NCI-H1105 (cell line): ENCODE measurements at regions not wholly inside any gene's neighbourhood (a gene's known extent, or its start where the extent isn't known, plus 50 kb on each side); places are given as distances from the start of the nearest gene placed in this dataset.
"Not testable (repeated sequence)": the region's sequence is repeated elsewhere in the genome, so short reads cannot be mapped to it uniquely, and the experiment has no call there.

ENCODE experiments used
- DNase-seq: peaks from one replicate; lab custom pipeline; 2025; lab: John Stamatoyannopoulos, UW

DNA sequence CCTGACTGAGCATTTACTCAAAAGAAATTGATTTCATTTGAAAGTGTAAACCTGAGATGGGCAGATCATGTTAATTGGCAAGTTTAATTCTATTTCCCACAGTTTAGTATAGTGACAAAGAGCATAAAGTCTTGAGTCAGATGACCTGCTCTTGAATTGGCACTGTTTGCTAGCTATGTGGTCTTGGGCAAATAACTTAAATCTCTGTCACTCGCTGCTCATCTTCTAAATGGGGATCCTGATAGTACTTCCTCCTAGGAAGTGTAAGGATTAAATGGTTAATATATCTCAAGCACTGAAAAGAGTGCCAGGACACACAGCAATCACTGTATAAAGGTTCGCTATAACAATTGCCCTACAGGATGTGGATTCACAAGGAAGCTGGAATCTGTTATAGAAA is 242.8 kb upstream of the JADE1 start:
- no peak for DNase-seq

DNA sequence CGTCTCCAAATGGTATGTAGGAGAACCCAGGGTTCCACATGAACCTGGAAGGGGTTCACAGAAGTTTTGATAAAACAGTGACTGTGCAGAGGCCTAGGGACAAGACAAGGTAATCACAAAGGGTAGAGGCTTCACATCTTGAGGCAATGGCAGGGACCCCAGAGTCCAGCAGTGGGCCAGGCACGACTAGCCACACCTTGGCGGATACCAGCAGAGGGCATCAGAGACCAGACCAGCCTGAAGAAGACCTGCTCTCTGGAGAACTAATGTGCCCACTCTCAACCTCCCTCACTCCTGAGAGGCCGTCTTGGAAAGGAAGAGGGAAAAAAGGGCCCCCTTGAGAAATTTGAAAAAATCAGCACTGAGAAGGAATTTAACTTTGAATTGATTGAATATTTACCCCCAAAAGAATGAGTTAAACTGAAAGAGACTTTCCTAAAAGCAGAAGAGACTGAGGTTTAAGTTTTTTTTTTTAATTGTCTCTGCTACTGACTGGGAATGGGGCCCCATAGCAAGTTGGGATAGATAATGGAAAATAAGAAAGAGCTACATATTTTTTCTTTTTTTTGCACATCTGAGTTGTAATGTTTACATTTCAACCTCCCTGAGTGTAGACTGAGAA is 243.8 kb upstream of the JADE1 start:
- peak; percentile 6 for DNase-seq

DNA sequence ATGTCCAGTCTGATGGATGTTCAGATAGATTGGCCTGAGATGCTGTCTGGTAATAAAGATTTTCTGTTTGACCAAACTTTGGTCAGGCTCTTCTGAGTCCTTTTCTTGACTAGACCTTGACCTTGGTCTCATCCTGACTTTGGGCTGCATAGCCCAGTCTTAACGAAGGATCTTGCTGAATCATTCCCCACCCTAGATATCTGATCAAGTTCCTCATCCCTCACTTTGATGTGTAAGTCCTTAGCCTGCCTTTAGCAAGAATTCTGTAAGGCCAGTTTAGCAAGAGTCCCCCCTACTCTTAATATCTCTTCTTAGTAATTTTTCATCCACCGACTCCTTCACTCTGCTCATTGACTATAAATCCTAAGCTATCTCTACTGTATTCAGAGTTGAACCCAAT is 244.4 kb upstream of the JADE1 start:
- no peak for DNase-seq

DNA sequence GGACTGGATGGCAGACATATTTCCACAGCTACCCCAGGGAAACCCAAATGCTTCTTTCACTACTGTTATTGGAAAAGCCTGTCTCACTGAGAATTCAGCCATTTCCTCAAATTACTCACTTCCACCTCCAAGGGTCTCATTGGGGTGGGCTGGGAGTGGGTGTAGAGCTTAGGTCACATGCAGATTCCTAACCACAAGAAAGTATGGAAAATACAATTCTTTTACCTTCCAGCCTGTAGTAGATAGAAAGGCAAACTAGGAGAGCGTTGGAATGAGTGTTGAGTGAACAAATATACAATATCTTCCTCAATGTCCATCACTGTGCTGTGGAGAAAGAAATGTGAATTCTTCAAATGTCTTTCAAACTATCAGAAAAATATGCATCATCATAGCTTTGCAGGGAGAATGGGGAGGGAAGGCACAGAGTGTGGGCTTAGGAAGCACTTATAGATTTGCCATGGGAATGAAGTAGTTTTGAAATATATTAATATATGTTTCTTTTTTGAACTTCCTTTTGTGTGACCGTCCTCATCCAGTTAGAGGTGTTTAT is 245.3 kb upstream of the JADE1 start:
- DNase-seq, result no peak

DNA sequence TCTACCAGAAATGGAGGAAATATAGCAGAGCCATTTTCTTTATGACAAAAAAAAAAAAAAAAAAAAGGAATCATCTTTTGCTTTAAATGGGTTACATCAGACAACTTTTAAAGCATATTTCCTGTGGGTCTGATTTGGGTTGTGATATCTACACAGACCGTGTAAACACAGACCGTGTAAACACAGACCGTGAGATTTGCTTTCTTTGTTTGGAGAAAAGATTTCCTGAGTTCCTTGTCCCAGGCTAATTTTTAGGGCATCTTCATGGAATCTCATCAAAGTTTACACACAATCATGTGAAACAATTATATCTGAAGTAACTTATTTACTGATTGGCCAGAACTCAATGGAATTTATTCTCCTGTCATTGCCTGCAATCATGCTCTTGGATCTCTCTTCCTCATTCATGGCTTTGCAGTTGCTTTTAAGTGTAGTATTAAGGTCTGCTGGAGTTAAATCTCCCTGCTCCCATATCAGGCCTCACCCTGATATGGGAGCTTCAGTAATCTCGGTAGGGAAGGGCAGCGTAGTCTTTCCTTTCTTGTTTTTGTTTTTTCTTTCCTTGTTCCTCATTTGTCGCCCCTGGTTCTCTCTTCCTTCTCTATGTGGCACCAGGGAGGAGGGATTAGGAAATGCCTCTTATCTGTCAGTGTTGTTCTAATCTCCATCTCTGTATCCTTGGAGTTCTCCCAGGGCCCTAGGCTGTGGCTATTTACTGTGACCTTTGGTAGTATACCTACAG is 248.6 kb upstream of the JADE1 start:
- no peak for DNase-seq

DNA sequence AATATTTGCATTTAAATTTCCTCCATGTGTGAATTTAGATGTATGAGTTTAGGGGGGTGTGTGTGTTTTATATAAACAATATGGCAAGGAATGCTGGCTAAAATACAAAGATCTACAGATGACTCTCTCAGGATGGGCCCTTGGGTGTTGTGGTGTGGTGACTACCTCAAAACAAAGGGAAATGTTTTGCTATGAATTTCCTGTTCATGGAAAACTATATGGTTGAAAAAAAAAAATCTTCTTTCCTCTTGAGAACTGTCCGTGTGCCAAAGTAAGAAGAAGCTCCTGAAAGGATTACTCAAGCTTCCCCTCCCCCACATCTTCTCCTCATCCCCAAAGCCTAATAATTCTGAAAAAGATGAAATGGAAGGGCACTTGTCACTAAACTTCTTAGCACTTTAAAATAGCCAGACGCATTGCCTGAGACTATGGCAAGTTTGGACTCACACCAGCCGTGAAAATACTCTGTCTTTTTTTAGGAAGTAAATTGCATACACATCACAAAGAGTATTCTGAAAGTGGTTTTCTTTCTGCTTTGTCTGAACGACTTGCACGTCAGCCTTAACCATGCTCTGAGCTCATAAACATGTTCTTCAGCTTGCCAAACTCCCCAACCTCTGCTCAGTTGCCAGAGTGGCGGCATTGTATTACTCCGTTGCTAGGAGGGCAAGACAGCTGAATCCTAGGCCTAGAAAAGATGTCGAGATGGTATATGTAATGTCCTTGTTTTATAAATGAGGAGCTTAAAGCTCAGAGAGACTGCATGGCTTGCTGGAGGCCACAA is 250.4 kb upstream of the JADE1 start:
- no peak for DNase-seq

DNA sequence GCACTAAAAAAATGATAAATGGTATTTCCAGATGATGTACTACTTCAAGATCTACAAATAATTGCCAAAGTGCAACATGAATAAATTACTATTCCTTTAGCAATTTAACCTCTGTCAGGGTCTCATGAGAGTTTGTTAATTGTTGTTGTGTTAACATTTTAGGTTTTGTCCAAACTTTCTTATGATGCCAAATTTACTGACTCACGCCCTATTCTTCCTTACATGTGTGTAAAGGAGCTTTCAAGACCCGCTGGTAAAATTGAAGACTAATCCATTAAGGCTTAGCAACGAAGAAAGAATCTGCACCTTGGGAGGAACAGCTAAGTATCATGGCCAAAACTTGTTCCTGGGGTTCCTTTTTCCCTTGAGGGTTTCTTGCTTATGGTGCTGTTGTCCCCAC is 252.7 kb upstream of the JADE1 start:
- DNase-seq, result no peak

DNA sequence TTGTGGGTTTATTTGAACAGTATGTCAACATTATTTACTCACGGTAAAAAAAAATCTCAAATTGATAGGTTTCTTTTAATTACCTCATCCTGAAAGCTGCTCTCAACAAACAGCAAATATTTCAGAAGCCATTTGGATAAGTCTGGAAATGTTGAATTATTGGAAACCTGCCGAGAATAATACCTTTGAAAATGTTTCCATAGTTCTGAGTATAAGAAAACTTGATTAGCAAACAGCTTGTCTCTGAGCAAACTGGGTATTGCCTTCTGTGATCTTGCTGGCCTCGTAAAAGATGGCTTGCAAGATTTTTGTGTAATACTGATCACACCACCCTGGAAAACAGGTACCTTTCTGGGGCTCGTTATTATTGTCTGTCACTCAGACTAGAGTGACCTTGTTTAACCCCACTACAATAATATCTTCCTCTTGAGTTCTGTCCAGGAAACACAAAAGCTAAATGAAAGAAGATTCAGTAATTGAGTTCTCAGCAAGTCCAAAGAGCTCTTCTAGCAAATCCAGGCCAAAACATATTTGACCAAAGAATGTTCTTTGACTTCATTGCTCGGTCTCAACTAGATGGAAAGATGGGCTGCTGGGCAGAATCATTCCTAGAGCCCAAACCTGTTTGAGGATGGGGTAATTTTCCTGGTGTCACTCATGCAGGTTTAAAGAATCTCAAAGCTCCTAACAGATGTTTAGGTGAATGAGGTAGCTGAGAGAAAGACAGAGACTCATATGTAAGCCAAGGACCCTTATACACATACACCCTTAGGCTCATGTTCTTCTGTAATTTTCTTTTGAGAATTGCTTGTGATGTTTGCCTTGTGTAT is 255.6 kb upstream of the JADE1 start:
- DNase-seq, result peak; percentile 15

DNA sequence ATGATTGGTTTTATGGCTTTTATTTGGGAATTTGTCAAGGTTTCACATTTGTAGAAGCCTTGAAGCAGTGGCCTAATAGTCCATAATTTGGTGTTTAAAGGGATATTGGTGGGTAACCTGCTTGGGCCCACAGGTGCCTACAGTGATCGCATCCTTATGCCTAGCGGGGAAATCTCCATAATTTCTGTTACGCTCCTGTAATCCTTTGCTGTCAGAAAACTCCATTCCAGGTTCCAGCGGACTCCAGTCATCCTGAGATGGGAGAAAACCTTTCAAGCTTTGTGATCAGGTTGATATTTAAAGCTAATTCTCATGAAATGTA is 257.0 kb upstream of the JADE1 start:
- no peak for DNase-seq

DNA sequence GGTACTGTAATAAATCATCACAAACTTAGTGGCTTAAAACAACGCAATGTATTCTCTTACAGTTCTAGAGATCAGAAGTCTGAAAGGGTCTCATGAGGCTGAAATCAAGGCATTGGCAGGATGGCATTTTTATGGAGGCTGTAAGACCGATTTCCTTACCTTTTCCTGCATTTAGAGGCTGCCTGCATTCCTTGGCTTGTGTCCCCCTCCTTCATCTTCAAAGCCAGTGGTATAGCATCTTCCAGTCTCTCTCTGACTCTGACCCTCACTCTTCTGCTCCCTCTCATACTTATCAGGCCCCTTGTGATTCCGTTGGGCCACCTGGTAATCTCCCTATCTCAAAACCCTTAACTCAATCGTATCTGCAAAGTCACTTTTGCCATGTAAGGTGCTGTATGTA is 258.2 kb upstream of the JADE1 start:
- DNase-seq, result no peak

DNA sequence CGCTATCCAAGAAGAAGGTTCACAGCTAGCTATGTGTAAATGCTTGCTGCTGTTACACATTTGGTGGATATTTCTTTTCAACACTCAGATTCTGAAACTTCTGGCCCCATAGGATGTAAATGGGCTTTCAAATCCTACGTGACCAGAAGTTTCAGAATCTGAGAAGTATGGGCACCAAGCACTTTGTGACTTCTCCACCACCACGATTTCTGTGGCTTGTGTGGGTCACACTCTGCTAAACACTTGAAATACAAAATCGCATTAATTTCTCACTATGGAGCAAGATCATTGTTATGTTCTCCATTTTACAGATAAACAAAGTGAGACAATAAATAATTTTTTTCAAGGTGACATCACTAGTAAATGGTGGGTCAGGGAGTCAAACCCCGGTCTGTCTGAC is 259.4 kb upstream of the JADE1 start:
- DNase-seq, result no peak

DNA sequence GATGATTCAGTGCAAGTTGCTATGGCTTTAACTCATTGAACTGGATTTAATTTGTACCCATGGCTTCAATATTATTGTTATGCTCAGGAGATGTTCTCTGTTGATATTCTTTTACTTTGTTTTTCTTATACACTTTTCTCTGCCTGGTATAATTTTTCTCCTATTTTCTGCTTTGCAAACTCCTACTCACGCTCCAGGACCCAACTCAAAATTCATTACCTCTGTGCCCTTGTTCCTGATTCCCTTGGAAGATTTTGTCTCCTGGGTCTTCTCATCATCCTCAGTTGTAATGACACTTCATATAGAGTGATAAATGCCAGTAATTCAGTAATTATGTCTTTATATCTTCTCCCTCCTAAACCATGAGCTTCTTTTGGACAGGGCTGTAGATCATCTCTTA is 259.9 kb upstream of the JADE1 start:
- DNase-seq, result no peak

DNA sequence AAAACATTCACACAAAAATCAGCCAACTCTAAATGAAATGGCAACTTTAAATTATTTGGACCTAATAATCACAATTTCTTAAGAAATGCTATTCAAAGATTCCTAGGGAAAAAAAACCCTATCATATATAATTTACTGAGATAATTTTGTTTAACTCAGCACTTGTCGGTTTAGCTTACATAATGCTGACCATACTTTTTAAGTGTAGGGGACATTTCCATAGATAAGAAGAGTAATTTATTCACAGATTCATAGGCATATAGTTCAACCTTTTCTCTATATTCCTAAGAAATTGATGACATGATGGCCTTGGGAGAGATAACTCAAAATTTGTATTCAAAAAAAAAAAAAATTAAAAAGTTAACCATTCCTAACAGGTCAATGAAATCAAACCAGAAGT is 260.8 kb upstream of the PGRMC2 start:
- no peak for DNase-seq

DNA sequence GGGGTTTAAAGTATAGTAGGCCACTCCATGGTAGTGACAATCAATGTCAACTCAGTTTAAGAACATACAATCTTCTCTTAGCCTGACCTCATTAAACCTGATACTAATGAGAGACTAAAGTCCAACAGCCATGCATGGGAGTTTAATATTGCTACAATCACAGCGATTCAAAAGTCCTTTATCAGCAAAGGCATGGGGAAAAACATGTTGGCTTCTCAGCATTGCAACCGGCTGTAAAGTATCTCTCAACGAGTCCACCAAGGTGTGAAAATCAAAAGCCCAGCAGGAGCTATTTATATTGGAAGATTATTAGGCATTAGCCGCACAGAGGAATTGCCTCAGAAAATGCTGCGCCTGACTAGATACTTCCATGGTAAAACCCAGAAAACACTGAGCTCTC is 256.7 kb upstream of the PGRMC2 start:
- DNase-seq, result no peak

DNA sequence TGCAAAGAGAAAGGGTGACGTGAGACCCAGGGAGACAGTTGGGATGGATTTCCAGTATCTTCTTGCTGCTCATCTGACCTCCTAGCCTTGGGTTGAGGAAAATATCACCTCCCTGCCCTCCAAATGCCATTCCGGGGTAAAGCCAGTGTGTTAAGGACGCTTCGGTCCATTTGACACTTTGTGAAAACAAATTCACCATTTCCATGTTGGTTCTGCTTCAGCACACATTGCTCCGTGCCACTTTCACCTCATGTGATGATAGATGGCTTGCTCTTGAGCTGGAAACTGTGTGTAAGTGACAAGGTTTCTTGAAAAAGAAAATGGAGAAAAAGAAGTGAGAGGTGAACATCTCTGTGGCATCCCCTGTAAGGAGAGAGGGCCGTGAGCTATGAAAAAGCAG is 256.1 kb upstream of the PGRMC2 start:
- DNase-seq, result no peak

DNA sequence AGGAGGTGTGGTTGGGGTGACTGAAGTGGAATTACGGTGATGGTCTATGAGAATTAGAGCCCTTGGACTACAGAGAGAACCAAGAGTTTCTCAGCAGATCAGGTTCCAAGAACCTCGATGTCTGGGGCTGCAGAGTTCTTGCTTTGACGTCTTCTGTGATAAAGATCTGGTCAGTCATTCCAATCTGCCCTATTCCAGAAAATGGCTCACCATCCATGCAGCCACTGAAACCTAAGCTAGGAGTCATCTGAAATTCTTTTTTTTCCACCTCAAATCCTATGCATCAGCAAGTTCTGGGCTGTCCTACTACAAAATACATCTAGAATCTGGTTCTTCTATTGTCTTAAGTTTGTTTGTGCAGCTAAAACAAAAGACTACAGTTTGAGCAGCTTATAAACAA is 254.4 kb upstream of the PGRMC2 start:
- DNase-seq, result no peak

DNA sequence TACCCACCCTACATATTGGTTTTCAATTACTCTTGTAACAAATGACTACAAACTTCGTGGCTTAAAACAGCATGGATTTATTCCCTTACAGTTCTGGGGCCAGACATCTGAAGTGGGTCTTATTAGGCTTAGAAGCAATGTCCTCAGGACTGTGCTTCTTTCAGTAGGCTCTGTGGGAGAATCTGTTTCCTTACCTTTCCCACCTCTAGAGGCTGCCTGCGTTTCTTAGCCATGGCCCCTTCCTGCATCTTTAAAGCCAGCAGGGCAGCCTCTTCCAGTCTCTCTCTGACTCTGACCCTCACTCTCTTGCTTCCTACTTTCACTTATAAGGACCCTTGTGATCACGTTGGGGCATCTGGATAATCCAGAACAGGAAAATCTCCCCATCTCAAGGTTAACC is 252.5 kb upstream of the PGRMC2 start:
- no peak for DNase-seq

DNA sequence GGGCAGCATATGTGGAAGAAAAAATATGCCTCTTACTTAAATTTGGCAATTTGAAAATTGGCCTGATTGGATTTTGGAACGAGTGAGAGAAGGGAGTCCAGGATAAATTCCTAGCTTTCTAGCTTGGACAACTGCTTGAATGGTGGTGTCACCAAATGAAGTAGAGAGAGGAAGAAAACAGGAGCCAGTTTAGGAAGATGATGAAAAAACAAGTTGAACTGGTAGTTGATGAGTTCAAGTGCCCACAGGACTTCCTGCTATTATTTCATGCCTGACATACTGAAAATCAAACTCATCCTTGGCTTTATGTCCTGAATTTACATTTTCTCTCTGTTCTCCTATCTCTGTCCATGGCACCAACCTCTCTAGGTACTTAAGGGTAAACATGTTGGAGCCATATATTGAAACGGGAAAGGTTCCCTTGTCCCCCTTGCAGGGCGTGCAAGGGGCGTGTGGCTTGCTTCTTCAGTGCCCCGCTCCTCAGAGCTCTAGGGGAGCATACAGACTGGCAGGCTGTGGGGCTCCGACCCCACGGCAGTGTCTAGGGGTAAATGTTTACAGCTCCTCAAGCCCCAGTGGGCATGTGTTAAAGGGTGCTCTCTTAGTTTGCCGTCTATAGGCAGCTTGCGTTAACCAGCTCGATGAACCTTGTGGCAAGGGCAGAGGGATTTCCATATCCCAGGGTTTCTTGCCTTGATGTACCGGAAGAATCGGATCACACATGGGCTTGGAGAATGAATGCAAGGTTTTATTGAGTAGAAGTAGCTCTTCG is 250.7 kb upstream of the PGRMC2 start:
- DNase-seq, result no peak

DNA sequence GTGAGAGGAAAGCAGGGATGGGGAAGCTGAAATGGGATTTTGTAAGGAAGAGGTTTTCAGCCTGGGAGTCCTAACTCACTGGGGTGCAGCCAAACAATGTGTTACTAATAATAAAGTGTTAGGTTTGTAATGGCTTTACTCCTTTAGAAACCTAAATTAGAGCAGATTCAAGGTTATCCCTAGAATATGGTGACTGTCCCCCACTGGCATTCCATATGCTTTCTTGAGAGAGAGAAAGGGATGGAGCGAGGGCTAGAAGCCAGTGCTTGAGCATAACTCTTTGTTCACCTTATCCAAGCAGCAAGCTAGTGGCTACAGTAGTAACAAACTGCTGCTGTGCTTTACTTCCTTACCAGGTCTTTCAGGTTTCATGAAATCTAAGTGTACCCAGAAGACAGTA is 249.1 kb upstream of the PGRMC2 start:
- no peak for DNase-seq

DNA sequence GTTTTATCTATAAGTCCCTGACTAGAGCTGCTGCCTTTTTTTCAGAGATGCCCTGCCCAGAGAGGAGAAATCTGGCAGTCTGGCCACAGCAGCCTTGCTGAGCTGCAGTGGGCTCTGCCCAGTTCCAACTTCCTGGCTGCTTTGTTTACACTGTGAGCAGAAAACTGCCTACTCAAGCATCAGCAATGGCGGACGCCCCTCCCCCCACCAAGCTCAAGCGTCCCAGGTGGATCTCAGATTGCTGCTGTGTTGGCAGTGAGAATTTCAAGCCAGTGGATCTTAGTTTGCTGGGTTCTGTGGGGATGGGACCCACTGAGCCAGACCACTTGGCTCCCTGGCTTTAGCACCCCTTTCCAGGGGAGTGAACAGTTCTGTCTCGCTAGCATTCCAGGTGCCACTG is 247.9 kb upstream of the PGRMC2 start:
- DNase-seq, result not testable (repeated sequence)

DNA sequence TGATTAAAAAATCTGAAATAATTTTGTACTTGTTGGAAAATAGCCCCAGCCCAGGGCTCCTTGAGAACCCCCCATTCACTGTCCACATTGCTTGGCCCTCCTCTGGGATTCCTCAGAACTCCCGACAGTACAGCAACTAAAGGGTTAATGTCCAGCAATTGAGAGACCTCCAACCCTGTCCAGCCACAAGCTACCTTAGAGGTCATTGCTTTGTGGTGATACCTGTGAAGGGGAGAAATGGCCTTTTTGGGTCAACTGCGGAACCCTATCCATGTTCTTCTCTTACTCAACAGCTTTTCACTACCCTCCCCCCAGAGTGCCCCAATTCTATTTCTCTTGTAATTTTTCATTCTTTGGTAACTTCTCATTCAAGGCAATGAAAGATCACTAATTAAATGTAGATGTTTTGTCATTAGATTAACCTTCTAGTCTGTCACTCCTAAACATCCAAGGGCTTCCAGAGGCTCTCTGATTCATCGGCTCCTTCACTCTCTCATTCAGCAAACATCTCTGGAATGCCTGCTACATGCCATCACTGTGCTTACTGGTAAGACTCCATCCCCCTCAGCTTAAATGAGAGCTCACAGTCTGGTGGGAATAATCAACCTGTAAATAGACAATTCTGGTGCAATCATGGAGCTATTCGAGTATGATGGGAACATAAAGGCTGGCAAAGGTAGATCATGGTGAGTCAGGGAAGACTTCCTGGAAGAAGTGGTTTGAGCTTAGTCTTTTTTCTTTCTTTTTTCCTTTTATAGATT is 241.4 kb upstream of the PGRMC2 start:
- DNase-seq, result no peak
